Mammary epithelial cell (primary cell): ENCODE measurements at regions not wholly inside any gene's neighbourhood (a gene's known extent, or its start where the extent isn't known, plus 50 kb on each side); places are given as distances from the start of the nearest gene placed in this dataset.

Experiments
- CTCF ChIP-seq, 2 donors: IDR thresholded peaks in 1 of 2; conservative IDR thresholded peaks in 1 of 2; 2 replicates each; pipeline ENCODE4 v1.5.1; 2011 to 2012; ENCODE audit warnings: inconsistent platforms in 2 of 2, low read length in 2 of 2, mild to moderate bottlenecking in 2 of 2, control low read depth in 1 of 2, low read depth in 1 of 2; ENCODE audit not compliant: insufficient read depth in 1 of 2; ENCODE audit errors: extremely low read depth in 1 of 2
- EZH2 ChIP-seq: IDR thresholded peaks from 2 replicates; pipeline ENCODE4 v1.6.1; 2012; ENCODE audit warnings: low read length, inconsistent platforms, borderline replicate concordance

GRCh38 chr5:164301136-164301535, 795.7 kb downstream of the MAT2B start:
- no peak for TF ChIP-seq EZH2
- no peak for TF ChIP-seq CTCF (conservative IDR thresholded peaks at IDR 0.05 in 1 of 2, IDR thresholded peaks at IDR 0.05 in 1 of 2; ENCODE audit: extremely low read depth in 1 of 2, insufficient read depth in 1 of 2, low read depth in 1 of 2, low read length in 2 of 2)
